ENCODE measurements at regions not wholly inside any gene's neighbourhood (a gene's known extent, or its start where the extent isn't known, plus 50 kb on each side); places are given as distances from the start of the nearest gene placed in this dataset.
"Not testable (repeated sequence)": the region's sequence is repeated elsewhere in the genome, so short reads cannot be mapped to it uniquely, and the experiment has no call there.

DNA sequence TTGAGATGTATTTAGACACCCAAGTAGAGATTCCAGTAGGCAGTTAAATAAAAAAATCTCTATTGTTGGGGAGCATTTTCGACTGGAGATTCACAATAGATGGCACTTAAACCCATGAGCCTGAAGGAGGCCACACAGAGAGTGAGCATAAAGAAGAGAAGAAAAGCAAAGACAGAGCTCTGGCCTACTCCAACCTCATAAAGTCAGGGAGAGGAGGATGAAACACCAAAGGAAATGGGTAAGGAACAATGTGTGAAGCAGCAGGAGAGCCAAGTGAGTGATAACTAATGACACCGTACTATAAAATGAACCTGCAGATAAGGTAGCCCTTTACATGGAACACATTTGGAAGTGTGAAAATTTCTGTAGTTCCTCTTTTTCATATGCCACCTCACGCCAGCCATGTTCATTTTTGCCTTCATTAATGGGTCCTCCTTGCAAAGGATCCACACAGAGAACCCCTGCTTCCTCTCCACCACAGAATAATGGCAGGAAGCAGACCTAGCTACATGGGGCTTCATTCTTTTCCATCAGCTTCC lies 150.0 kb upstream of the SYT10 start:
- DNase-seq (ENCODE audit: low spot score) = no peak

DNA sequence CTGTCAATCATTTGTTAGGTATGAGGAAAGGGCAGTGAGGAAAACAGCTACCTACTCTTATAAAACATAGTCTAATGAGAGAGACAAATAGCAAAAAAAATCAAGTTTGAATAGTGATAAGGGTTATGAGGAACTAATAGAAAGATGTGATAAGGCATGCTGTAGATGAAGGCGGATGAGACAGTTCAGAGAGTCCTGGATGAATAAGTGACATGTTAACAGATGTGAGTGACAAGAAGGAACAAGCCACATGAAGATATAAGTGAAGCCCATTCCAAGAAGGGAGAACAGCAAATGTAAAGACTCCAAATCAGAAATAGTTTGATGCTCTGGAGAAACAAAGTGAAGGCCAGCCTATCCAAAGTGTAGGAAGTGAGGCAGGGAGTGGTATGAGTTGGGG lies 154.1 kb upstream of the SYT10 start:
- no peak for DNase-seq (ENCODE audit: low spot score)

DNA sequence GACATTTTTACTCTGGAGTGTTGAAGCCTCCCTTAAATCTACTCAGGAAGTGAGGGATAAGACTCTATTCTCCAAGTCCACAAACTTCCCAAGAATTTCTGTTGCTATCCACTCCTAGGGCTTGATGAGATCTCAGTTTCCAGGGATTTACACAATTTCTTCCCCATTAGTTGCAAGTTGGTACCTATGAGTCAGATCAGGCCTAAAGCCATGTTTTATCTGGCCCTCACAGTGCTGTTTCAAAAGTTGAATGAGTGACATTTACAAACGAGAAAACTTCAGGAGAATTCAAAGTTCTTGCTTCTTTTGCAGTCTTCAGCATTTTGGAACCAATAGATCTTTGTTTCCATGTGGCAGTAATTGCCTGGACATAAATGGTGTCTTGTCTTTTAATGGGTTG lies 156.4 kb upstream of the SYT10 start:
- DNase-seq (ENCODE audit: low spot score) = no peak

DNA sequence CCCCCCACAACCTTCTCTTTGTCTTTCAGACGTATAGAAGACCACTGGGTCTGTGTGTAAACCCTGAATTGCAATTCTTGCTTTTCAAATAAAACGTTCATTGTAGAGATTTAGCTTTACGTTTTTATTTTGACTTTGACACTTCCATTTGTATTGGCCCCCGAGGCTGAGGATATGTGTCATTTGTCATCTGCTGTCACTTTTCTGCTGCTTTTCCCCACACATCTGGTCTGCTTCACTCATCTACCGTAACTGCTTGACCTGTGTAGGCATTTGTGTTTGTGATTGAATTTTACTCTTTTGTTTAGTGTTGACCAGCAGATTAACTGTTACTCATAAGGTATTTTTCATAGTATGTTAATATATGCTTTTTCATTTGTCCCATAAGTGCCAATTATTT lies 157.2 kb upstream of the SYT10 start:
- DNase-seq (ENCODE audit: low spot score) = no peak

DNA sequence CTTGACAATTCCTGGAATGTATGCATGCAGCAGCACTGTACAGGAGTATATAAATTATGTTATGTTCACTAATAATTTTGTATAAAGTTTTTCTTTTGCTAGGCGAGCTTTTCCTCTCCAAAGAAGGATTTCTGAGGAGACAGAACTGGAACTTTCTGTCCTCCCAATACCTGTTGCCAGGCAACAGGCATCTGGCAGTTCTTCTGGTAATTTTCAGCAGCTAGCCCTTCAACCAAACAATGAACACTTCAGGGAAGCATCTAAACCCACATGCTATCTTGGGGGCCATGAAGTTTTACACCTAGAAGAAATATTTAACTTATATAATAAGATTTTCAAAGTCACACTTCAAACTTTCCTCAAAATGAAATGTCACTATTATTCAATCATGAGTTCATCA lies 162.9 kb upstream of the SYT10 start:
- no peak for DNase-seq (ENCODE audit: low spot score)

DNA sequence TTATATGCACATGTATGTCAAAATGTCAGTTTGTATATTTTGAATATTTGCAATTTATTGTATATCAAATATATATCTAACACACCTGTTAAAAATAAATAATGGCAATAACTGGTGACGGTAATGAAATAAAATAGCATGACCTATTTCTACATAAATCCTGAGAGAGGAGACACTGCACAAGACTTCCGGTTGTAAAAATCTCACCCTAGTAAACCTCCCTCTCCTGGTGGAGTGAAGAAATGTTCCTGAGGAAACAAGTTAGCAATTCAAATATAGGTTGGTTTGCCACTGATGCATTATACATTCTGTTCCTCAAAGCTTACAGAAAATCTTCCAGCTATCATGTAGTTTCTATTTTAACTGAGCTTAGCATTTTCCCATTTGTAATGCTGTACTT lies 166.1 kb upstream of the SYT10 start:
- DNase-seq (ENCODE audit: low spot score) = no peak

DNA sequence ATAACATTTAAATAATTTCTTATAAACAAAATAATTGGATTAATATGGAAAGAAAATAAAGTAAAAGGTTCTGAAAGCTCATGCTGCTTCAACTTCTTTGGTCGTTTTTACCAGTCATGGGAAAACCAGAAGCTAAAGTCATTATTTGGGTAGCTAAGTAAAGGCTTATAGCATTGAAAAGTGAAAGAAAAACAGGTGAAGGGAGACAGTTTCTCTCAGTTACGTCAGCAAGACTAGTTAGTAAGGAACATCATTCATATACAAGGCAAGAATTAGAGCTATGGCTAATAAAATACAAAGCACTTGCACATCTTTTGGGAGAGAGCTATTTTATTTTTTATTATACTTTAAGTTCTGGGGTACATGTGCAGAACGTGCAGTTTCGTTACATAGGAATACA lies 170.3 kb upstream of the SYT10 start:
- no peak for DNase-seq (ENCODE audit: low spot score)

DNA sequence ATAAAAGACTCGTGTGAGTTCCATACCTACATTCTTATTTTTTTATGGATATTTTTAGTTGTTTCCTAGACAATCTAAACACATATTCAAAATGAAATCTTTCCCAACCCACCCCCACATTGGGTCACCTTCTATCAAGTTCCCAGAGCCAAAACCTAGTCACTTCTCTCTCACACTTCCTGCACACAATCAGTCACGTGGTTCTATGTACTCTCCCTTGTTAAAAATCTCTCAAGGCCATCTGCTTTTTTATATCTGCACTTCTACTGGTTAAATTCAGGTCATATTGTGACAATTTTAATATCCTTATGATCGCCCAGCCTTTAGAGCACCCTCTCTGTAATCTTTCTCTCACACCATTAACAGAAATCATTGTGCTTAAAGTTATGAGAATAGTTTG lies 175.0 kb upstream of the SYT10 start:
- no peak for DNase-seq (ENCODE audit: low spot score)

DNA sequence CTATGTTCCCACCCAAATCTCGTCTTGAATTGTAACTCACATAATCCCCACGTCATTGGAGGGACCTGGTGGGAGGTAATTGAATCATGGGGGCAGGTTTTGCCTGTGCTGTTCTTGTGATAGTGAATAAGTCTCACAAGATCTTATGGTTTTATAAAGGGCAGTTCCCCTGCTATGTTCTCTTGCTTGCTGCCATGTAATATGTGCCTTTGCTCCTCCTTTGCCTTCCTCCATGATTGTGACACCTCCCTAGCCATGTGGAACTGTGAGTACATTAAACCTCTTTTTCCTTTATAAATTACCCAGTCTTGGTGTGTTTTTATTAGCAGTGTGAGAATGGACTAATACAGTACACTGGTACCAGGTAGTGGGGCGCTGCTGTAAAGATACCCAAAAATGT lies 177.6 kb upstream of the SYT10 start:
- no peak for DNase-seq (ENCODE audit: low spot score)

DNA sequence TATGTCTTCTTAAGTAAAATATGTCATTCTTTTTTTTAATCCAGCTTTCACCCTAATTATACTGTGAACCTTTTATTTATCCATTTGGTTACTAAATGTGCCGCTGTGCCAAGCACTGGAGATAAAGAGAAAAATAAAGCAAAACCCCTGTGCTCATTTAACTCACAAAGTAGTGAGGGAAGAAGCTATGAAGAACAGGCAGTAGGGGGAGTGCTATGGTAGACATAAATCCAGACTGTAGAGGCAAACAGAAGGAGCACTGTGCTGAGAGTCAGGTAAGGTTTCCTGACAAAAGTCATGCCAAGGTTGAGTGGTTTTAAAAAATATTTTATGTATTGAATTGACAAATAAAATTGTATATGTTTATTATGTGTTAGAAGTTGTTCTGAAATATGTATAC lies 188.5 kb upstream of the SYT10 start:
- no peak for DNase-seq (ENCODE audit: low spot score)

DNA sequence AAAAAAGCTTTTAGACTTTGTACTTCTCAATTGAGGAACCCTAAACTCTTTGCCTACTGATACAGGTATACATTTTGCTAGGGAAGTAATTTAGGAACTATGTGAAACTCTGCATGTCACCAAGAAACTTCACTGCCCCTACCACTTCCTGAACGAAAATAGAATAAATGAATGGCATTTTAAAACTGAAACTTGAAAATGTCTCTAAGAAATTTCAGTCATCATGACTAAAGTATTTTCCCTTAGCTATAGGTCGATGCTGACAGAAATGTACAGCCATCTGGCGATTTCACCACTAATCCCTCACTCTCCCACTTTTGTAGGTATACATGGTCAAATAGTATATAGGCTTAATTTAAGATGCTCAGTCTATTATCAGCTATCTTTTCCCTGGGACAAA lies 194.9 kb upstream of the SYT10 start:
- no peak for DNase-seq (ENCODE audit: low spot score)

DNA sequence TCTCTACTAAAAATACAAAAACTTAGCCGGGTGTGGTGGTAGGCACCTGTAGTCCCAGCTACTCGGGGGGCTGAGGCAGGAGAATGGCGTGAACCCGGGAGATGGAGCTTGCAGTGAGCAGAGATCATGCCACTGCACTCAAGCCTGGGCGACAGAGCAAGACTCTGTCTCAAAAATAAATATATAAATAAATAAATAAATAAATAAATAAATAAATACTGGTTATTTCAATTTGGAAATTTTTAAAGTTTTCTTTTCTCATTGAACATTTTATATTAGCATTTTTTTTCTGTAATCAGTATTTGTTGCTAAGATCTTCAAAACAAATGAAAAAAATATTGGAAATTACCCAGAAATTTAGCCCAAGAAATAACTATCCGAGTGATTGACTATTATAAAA lies 197.3 kb upstream of the SYT10 start:
- not testable (repeated sequence) for DNase-seq (ENCODE audit: low spot score)

DNA sequence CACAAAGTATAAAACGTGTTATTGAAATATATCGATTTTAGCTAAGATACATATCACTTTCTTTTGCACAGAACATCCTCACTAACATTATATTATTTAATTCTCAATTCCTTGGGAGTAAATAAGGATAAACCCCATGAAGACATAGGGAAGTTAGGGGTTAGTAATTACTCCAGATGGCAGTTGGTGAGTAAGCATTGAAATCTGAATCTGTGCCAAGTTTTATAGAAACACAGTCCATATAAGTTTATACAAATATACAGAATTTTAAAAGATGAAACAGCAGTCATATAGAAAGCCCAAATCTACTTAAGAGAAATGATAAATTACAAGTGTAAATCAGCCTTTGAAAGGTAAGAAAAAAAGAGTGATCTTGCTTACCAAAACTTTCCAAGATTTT lies 200.4 kb upstream of the SYT10 start:
- DNase-seq (ENCODE audit: low spot score) = no peak

DNA sequence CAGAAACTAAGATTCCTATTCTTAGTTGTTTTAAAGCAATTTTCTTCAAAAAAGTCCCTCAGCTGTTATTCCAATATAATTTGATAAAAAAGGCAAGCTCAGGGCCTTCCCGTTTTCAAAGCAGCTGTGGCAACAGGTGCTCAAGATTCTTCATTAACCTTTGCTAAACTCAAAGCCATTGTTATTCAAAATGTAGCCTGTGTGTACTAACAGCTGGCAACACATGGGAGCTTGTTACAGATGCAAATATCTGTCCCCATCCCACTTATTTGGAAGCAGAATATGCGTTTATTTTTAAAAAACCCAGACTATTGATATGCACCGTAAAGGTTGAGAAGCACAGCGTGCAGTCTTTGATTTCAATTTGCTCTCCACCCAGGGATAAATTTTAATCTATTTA lies 210.4 kb upstream of the SYT10 start:
- no peak for DNase-seq (ENCODE audit: low spot score)

DNA sequence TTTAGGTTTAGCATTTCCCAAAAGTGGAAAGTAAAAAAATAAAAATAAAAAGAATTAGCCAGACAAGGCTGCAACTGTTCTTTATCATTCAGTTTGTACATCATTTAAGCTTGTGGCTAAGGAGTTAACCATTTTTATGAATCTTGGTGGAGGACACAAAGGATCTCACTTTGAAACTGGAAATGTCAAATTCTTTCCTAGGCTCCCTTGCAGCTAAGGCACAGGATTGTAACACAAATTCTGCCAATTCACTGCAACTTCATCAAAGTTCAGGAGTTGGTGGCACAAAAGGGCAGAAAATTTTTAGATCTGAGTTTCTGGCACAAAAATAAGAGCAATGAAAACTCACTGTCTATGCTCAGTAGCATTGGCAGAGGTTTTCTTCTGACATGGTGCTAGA lies 211.2 kb upstream of the SYT10 start:
- no peak for DNase-seq (ENCODE audit: low spot score)

DNA sequence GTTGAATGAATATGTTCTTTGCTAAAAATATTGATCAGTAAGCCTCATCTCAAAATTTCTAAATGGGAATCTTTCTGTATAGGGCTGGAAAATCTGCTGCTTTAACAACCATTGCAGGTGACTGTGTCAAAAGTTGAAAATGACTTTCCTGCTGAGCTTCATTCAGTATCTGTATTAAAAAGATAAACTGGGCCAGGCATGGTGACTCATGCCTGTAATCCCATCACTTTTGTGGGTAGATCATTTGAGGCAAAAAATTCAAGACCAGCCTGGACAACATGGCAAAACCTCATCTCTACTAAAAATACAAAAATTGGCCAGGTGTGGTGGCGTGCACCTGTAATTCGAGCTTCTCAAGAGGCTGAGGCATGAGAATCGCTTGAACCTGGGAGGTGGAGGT lies 213.7 kb upstream of the SYT10 start:
- no peak for DNase-seq (ENCODE audit: low spot score)

DNA sequence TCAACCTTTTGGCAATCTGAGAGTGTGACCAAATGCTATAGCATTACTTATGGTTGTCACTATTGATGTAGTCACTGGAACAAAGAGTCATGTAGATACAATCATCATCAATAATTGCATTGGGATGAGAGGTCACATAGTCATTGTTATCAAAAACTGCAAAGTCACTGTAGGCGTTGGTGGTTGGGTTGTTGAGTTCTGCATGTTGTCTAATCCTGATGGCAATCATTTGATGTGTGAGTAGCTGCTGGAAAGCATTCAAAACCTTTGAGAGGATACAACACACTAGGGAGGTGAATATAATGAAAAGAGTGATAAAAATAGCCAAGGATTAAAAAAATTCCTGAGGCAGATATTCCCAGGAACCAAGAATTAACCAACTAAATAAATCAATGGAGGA lies 214.7 kb upstream of the SYT10 start:
- DNase-seq (ENCODE audit: low spot score) = no peak

DNA sequence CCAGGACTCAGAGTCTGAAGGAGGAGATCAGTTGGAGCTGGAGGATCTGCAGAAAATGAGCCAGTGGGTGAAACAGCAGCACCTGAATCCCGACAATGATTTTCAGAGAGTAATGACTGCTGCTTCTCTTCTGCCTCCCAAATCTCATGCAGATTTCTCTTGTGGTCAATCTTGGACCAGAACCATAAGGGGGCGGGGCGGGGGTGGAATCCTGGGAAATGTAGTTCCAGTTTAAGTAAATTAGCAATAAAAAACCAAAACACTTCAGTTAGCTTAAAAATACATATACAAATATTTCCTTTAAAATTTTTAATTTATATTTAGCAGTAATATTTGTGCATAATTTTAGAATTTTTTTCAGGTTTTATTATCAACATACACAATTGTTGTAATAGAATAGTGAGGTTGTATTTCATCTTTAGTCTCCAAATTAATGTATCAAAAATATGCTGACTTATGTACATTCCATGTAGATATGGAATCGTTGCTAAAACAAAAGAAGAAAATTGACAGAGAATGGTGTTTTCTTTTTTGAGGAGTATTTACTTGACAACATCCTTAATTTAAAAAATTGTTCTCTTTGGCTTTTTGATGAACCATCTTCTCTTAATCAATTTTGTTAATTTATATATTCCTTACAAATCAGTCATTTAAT lies 223.5 kb upstream of the SYT10 start:
- no peak for DNase-seq (ENCODE audit: low spot score)

DNA sequence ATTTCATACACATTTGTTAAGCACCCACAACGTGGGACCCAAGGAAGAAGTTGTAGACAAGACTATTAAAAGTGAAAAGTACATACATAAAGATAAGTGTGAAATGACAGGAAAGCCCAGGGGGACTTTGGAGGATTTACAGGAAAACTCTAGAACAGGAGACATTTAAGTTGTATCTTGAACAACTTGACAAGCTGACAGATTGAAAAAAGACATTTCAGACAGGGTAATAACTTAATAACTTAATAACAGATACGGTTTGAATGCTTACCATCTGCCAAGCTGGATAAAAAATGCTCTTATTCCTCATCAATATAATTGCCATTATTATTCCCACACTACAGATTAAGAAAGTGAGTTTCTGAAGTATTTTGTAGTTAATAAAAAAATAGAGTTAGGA lies 229.7 kb upstream of the SYT10 start:
- no peak for DNase-seq (ENCODE audit: low spot score)

DNA sequence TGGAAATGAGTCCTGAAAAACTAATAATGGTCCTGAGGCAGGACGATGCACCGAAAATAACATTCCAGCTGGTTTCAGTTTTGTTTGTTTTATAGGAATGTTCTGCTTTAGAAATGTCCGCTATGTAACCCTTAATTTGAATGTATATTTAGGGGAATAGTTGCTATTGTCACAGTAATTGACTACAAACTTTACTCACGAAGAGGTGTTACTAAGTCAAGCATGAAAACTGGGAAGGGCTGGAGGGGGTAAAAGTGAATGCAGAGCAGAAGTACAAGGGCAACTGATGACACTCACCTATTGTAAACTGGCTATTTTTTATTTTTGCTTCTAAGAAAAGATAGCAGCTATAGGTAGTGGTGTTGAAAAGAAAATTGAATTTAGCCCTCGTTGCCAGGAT lies 230.7 kb upstream of the SYT10 start:
- DNase-seq (ENCODE audit: low spot score) = no peak

DNA sequence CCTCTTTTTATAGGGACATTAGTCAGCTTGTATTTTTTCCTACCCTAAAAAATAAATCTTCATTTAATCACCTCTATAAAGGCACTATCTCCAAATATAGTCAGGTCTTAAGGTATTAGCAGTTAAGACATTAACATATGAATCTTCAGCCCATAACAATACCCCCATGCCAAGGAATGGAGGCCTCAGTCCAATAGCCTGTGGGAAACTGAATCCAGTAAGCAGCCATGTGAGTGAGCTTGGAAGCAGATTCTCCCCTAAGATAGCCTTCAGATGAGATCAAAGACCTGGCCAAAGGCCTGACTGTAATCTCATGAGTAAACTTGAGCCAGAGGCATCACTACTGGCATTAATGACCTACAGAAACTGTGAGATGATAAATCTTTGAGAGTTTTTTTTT lies 232.1 kb upstream of the SYT10 start:
- no peak for DNase-seq (ENCODE audit: low spot score)

DNA sequence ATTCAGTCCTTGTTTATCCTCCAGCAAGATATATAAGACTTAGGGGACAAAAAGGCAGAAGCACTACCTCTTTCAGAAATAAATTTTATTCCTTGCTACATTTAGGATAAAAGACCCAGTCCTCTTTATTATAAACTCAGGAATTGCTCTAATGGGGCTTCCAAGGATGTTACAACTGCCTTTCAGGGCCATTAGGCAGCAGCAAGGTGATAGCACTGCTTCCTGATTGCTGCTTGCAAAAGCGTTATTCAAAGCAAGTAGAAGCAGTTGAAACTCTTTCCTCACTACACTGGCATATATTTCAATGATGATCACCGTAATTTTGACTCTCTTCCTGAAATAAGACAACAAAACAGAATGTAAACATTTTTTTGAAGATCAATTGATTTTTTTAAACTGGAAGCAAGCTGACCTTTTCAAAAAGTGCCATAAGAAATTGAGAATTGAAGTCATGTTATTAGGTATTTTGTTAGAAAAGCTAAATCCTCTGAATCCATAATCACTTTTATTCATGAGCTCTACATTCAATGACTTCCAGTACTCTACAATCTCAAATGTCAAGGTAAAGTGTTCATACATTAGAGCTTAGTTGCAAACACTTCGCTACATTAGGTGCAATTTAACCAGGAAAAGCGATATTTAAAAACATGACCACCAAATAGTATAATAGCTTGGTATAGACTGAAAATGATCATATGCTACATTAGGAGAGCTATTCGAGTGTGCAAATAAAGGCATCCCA lies 233.4 kb upstream of the SYT10 start:
- no peak for DNase-seq (ENCODE audit: low spot score)

DNA sequence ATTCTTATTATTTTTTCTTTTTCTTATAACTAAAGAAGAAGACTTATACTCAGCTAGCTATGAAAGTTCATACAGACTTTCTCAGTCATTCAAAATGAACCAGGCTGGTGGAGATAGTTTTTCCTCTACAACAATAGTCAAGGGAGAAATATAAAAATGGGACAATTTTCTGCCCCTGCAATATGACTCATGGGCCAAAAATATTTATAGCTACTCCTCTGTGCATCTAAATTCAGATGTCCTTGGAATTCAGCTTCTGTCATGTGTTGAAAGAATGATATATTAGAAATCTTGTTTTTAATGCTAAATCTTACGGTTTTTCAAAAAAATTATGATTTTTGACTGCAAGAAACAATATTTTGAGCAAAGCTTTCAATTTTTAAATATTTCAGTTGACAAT lies 237.2 kb upstream of the SYT10 start:
- no peak for DNase-seq (ENCODE audit: low spot score)

Measured in AG20443 (cell line).